ENCODE measurements at regions not wholly inside any gene's neighbourhood (a gene's known extent, or its start where the extent isn't known, plus 50 kb on each side); places are given as distances from the start of the nearest gene placed in this dataset.

GRCh38 chr3:139222100-139222657, 121.6 kb upstream of the MRPS22 start:
- no peak for TF ChIP-seq CTCF (IDR thresholded peaks at IDR 0.05; ENCODE audit: low read length)
- no peak for TF ChIP-seq EZH2 (IDR thresholded peaks at IDR 0.05; ENCODE audit: borderline replicate concordance, low read length)
